PC-9 (cell line): ENCODE measurements at regions not wholly inside any gene's neighbourhood (a gene's known extent, or its start where the extent isn't known, plus 50 kb on each side); places are given as distances from the start of the nearest gene placed in this dataset.
"Not testable (repeated sequence)": the region's sequence is repeated elsewhere in the genome, so short reads cannot be mapped to it uniquely, and the experiment has no call there.

ENCODE experiments used
- EZH2 ChIP-seq: fragments of 200-600 bp; sonication (generic); IDR thresholded peaks from 2 replicates; pipeline ENCODE4 v1.8.0; 2017; ENCODE audit warnings: antibody characterized with exemption, low read depth
- TF ChIP-seq, protein P1 (sequence below): fragments of 200-600 bp; sonication (generic); conservative IDR thresholded peaks from 2 replicates; pipeline ENCODE4 v1.6.1; 2017; ENCODE audit warnings: mixed run types, antibody characterized with exemption, mild to moderate bottlenecking, moderate library complexity

DNA sequence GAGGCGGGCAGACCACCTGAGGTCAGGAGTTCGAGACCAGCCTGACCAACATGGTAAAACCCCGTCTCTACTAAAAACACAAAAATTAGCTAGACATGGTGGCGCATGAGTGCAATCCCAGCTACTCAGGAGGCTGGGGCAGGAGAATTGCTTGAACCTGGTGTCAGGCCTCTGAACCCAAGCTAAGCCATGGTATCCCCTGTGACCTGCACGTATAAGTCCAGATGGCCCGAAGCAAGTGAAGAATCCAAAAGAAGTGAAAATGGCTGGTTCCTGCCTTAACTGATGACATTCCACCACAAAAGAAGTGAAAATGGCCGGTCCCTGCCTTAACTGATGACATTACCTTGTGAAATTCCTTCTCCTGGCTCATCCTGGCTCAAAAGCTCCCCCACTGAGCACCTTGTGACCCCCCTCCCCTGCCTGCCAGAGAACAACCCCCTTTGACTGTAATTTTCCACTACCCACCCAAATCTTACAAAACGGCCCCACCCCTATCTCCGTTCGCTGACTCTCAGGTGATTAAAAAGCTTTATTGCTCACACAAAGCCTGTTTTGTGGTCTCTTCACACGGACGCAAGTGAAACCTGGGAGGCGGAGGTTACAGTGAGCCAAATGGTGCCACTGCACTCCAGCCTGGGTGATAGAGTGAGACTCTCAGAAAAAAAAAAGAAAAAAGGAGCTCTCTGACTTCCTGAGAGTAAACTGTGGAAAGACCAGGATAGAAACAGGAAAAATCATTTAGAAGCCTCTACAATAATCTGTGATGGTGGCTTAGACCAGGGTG lies 84.1 kb downstream of the PHAX start:
- TF ChIP-seq EZH2 = not testable (repeated sequence)
- TF ChIP-seq, protein P1, sequence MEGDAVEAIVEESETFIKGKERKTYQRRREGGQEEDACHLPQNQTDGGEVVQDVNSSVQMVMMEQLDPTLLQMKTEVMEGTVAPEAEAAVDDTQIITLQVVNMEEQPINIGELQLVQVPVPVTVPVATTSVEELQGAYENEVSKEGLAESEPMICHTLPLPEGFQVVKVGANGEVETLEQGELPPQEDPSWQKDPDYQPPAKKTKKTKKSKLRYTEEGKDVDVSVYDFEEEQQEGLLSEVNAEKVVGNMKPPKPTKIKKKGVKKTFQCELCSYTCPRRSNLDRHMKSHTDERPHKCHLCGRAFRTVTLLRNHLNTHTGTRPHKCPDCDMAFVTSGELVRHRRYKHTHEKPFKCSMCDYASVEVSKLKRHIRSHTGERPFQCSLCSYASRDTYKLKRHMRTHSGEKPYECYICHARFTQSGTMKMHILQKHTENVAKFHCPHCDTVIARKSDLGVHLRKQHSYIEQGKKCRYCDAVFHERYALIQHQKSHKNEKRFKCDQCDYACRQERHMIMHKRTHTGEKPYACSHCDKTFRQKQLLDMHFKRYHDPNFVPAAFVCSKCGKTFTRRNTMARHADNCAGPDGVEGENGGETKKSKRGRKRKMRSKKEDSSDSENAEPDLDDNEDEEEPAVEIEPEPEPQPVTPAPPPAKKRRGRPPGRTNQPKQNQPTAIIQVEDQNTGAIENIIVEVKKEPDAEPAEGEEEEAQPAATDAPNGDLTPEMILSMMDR = not testable (repeated sequence)
